GM12878 (cell line): ENCODE measurements at regions not wholly inside any gene's neighbourhood (a gene's known extent, or its start where the extent isn't known, plus 50 kb on each side); places are given as distances from the start of the nearest gene placed in this dataset.
"Not testable (repeated sequence)": the region's sequence is repeated elsewhere in the genome, so short reads cannot be mapped to it uniquely, and the experiment has no call there.

Experiments used
- ATF7 ChIP-seq: fragments of 450-650 bp; IDR thresholded peaks from 2 replicates; pipeline ENCODE4 v1.6.1; 2016; ENCODE audit warnings: low read depth, mild to moderate bottlenecking
- CTCF ChIP-seq, 3 experiments: IDR thresholded peaks in 2 of 3; conservative IDR thresholded peaks in 1 of 3; 2 replicates each; pipeline ENCODE4 v1.5.1; 2011; ENCODE audit warnings: low read depth in 3 of 3, low read length in 3 of 3, mild to moderate bottlenecking in 3 of 3, control low read depth in 2 of 3, moderate library complexity in 2 of 3, inconsistent platforms in 1 of 3, mixed read lengths in 1 of 3; ENCODE audit not compliant: control insufficient read depth in 2 of 3, insufficient read depth in 1 of 3; ENCODE audit errors: extremely low read depth in 1 of 3
- ELK1 ChIP-seq: IDR thresholded peaks from 2 replicates; pipeline ENCODE4 v1.6.1; 2012; ENCODE audit warnings: low read depth, low read length, improper control_type of control experiment
- HDAC2 ChIP-seq: fragments of 200-600 bp; sonication (generic); IDR thresholded peaks from 2 replicates; pipeline ENCODE4 v1.6.1; 2017
- POLR2A ChIP-seq: IDR thresholded peaks from 2 replicates; pipeline ENCODE4 v1.6.1; 2011; ENCODE audit warnings: low read depth, mild to moderate bottlenecking, low read length
- POU2F2 ChIP-seq: IDR thresholded peaks from 3 replicates; pipeline ENCODE4 v1.6.1; 2011; ENCODE audit warnings: low read depth, mild to moderate bottlenecking, low read length, borderline replicate concordance
- SP1 ChIP-seq: IDR thresholded peaks from one replicate; pipeline ENCODE4 v1.6.1; 2011; ENCODE audit warnings: low read depth, low read length
- TCF12 ChIP-seq: IDR thresholded peaks from 2 replicates; pipeline ENCODE4 v1.6.1; 2011; ENCODE audit warnings: low read depth, mild to moderate bottlenecking, low read length
- ZBTB33 ChIP-seq: fragments of 450-650 bp; IDR thresholded peaks from 2 replicates; pipeline ENCODE4 v1.6.1; 2017; ENCODE audit warnings: mild to moderate bottlenecking

GRCh38 chr20:29868688-29869087, 1388.8 kb upstream of the DEFB115 start:
- TF ChIP-seq HDAC2; CTCF (IDR thresholded peaks at IDR 0.05 in 2 of 3, conservative IDR thresholded peaks at IDR 0.05 in 1 of 3; ENCODE audit: control insufficient read depth in 2 of 3, extremely low read depth in 1 of 3, insufficient read depth in 1 of 3, low read depth in 3 of 3, low read length in 3 of 3); TCF12; SP1; POU2F2; POLR2A; ELK1; ATF7; ZBTB33: not testable (repeated sequence)
